ENCODE measurements at regions not wholly inside any gene's neighbourhood (a gene's known extent, or its start where the extent isn't known, plus 50 kb on each side); places are given as distances from the start of the nearest gene placed in this dataset.

GRCh38 chr14:100955201-100955600 is 51.7 kb upstream of the RTL1 start:
- no peaks in the 10 kb centered on the region for H3K9me3 ChIP-seq (ENCODE audit: insufficient read depth, low read depth, low read length)
- no peaks in the 10 kb centered on the region for H3K4me1 ChIP-seq (ENCODE audit: insufficient read depth, low read length)
- 0 out of 2 replicates have a peak, but pooled peaks cover 4% of the 10 kb centered on the region for H3K27me3 ChIP-seq (ENCODE audit: insufficient read depth, low read length)
- no peaks in the 10 kb centered on the region for H3K36me3 ChIP-seq (ENCODE audit: insufficient read depth, low read length)
- 68% methylated on average over 1 of the region's 2 CpGs for WGBS
- no peak overlapping the region for H3K27ac ChIP-seq (ENCODE audit: low read depth, low read length)
- H3K4me3 ChIP-seq (ENCODE audit: low read length) = no peak overlapping the region
- H3K9ac ChIP-seq (ENCODE audit: low read depth, low read length) = no peak overlapping the region

GRCh38 chr14:100962494-100962893 is 59.0 kb upstream of the RTL1 start:
- 0 out of 2 replicates have a peak, but pooled peaks cover 1% of the 10 kb centered on the region for H3K27me3 ChIP-seq (ENCODE audit: insufficient read depth, low read length)
- H3K9ac ChIP-seq (ENCODE audit: low read depth, low read length) = no peak overlapping the region
- no peak overlapping the region for H3K4me3 ChIP-seq (ENCODE audit: low read length)
- no peaks in the 10 kb centered on the region for H3K4me1 ChIP-seq (ENCODE audit: insufficient read depth, low read length)
- WGBS = 0% methylated on average over 1 of the region's 1 CpG
- H3K36me3 ChIP-seq (ENCODE audit: insufficient read depth, low read length) = no peaks in the 10 kb centered on the region
- 0 out of 2 replicates have a peak, but pooled peaks cover 2% of the 10 kb centered on the region for H3K9me3 ChIP-seq (ENCODE audit: insufficient read depth, low read depth, low read length)
- no peak overlapping the region for H3K27ac ChIP-seq (ENCODE audit: low read depth, low read length)

DNA sequence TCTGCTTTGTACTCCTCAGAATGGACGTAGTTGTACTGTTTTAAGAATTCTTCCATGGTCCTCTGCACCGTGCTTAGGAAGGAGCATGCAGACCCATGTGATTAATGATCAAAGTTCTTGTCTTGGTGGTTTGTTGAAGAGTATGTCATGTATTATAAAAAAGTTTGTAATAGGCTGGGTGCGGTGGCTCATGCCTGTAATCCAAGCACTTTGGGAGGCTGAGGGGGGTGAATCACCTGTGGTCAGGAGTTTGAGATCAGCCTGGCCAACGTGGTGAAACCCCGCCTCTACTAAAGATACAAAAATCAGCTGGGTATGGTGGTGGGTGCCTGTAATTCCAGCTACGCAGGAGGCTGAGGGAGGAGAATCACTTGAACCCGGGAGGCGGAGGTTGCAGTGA is 61.8 kb upstream of the RTL1 start:
- H3K27me3 ChIP-seq (ENCODE audit: insufficient read depth, low read length) = no peaks in the 10 kb centered on the region
- H3K27ac ChIP-seq (ENCODE audit: low read depth, low read length) = no peak overlapping the region
- H3K36me3 ChIP-seq (ENCODE audit: insufficient read depth, low read length) = no peaks in the 10 kb centered on the region
- 83% methylated on average over 8 of the region's 8 CpGs for WGBS
- no peak overlapping the region for H3K4me3 ChIP-seq (ENCODE audit: low read length)
- no peak overlapping the region for H3K9ac ChIP-seq (ENCODE audit: low read depth, low read length)
- 0 out of 2 replicates have a peak, but pooled peaks cover 2% of the 10 kb centered on the region for H3K9me3 ChIP-seq (ENCODE audit: insufficient read depth, low read depth, low read length)
- no peaks in the 10 kb centered on the region for H3K4me1 ChIP-seq (ENCODE audit: insufficient read depth, low read length)

- H3K9me3 ChIP-seq (ENCODE audit: insufficient read depth, low read depth, low read length) = 0 out of 2 replicates have a peak, but pooled peaks cover 2% of the 10 kb centered on the region
- 43% methylated on average over 1 of the region's 3 CpGs for WGBS
These were observed 63.7 kb upstream of the RTL1 start for GRCh38 chr14:100967178-100967577.

DNA sequence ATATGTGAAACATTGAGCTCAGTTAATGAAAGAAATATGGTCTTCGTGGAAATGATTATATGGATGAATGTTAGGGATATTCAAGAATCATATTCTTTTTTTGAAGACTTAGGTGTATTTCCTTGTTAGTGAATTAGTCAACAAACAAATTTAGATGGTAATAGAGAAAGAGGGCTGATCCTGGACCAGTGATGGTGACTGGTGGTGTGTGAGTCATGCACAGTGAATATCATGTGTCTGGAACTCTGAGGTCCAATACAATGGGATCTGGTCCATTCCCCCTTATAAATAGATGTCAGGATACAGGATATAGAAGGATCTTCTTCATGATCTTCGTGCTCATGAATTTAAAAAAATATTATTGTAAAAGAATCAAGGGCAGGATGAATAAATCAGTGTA is 64.4 kb upstream of the RTL1 start:
- 0 out of 2 replicates have a peak, but pooled peaks cover 2% of the 10 kb centered on the region for H3K9me3 ChIP-seq (ENCODE audit: insufficient read depth, low read depth, low read length)
- H3K27ac ChIP-seq (ENCODE audit: low read depth, low read length) = no peak overlapping the region
- no peak overlapping the region for H3K9ac ChIP-seq (ENCODE audit: low read depth, low read length)
- no peak overlapping the region for H3K4me3 ChIP-seq (ENCODE audit: low read length)
- 50% methylated on average over 2 of the region's 2 CpGs for WGBS
- H3K4me1 ChIP-seq (ENCODE audit: insufficient read depth, low read length) = no peaks in the 10 kb centered on the region
- no peaks in the 10 kb centered on the region for H3K27me3 ChIP-seq (ENCODE audit: insufficient read depth, low read length)
- no peaks in the 10 kb centered on the region for H3K36me3 ChIP-seq (ENCODE audit: insufficient read depth, low read length)

More at GRCh38 chr14:100967178-100967577, 63.7 kb upstream of the RTL1 start:
- H3K27me3 ChIP-seq (ENCODE audit: insufficient read depth, low read length) = no peaks in the 10 kb centered on the region
- no peaks in the 10 kb centered on the region for H3K4me1 ChIP-seq (ENCODE audit: insufficient read depth, low read length)
- H3K27ac ChIP-seq (ENCODE audit: low read depth, low read length) = no peak overlapping the region
- no peak overlapping the region for H3K4me3 ChIP-seq (ENCODE audit: low read length)
- no peaks in the 10 kb centered on the region for H3K36me3 ChIP-seq (ENCODE audit: insufficient read depth, low read length)
- no peak overlapping the region for H3K9ac ChIP-seq (ENCODE audit: low read depth, low read length)

GRCh38 chr14:100972118-100972897 is 68.8 kb upstream of the RTL1 start:
- Histone ChIP-seq H3K4me3 (ENCODE audit: low read length) (no peak overlapping the region), H3K4me1 (ENCODE audit: insufficient read depth, low read length) (no peaks in the 10 kb centered on the region), H3K9me3 (ENCODE audit: insufficient read depth, low read depth, low read length) (no peaks in the 10 kb centered on the region), H3K36me3 (ENCODE audit: insufficient read depth, low read length) (no peaks in the 10 kb centered on the region), H3K9ac (ENCODE audit: low read depth, low read length) (no peak overlapping the region), H3K27ac (ENCODE audit: low read depth, low read length) (no peak overlapping the region), H3K27me3 (ENCODE audit: insufficient read depth, low read length) (no peaks in the 10 kb centered on the region)
- 93% methylated on average over 6 of the region's 8 CpGs for WGBS

- H3K27ac ChIP-seq (ENCODE audit: low read depth, low read length) = no peak overlapping the region
- no peak overlapping the region for H3K4me3 ChIP-seq (ENCODE audit: low read length)
- H3K27me3 ChIP-seq (ENCODE audit: insufficient read depth, low read length) = no peaks in the 10 kb centered on the region
- no peaks in the 10 kb centered on the region for H3K4me1 ChIP-seq (ENCODE audit: insufficient read depth, low read length)
- 90% methylated on average over 1 of the region's 2 CpGs for WGBS
- H3K9ac ChIP-seq (ENCODE audit: low read depth, low read length) = no peak overlapping the region
- no peaks in the 10 kb centered on the region for H3K9me3 ChIP-seq (ENCODE audit: insufficient read depth, low read depth, low read length)
- no peaks in the 10 kb centered on the region for H3K36me3 ChIP-seq (ENCODE audit: insufficient read depth, low read length)
These were observed 72.1 kb upstream of the RTL1 start for GRCh38 chr14:100975671-100976070.

- no peak overlapping the region for H3K27ac ChIP-seq (ENCODE audit: low read depth, low read length)
- no peaks in the 10 kb centered on the region for H3K36me3 ChIP-seq (ENCODE audit: insufficient read depth, low read length)
- no peaks in the 10 kb centered on the region for H3K4me1 ChIP-seq (ENCODE audit: insufficient read depth, low read length)
- no peaks in the 10 kb centered on the region for H3K27me3 ChIP-seq (ENCODE audit: insufficient read depth, low read length)
- no peak overlapping the region for H3K9ac ChIP-seq (ENCODE audit: low read depth, low read length)
- WGBS = 75% methylated on average over 3 of the region's 3 CpGs
- no peak overlapping the region for H3K4me3 ChIP-seq (ENCODE audit: low read length)
- no peaks in the 10 kb centered on the region for H3K9me3 ChIP-seq (ENCODE audit: insufficient read depth, low read depth, low read length)
These were observed 75.6 kb upstream of the RTL1 start for GRCh38 chr14:100979079-100979478.

DNA sequence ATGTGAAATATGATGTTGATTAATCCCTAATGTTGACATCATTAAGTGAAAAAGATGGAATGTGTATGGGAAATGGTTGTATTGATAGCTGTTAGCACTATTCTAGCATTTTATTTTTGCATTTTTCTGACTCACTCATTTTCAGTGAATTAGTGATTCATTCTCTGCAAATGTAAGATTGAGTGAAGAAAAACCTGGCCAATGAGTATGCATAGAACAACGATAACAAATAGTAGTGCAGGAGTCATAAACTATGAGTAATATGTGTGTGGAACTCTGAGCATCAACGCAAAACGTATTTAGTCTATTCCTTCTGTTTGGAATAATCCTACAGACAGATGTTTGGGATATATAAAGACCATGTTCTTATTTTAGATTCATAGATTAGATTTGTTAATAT is 76.3 kb upstream of the RTL1 start:
- Histone ChIP-seq H3K27me3 (ENCODE audit: insufficient read depth, low read length) (no peaks in the 10 kb centered on the region), H3K4me3 (ENCODE audit: low read length) (no peak overlapping the region), H3K9ac (ENCODE audit: low read depth, low read length) (no peak overlapping the region), H3K4me1 (ENCODE audit: insufficient read depth, low read length) (no peaks in the 10 kb centered on the region), H3K27ac (ENCODE audit: low read depth, low read length) (no peak overlapping the region), H3K9me3 (ENCODE audit: insufficient read depth, low read depth, low read length) (no peaks in the 10 kb centered on the region), H3K36me3 (ENCODE audit: insufficient read depth, low read length) (no peaks in the 10 kb centered on the region)
- WGBS = 75% methylated on average over 3 of the region's 3 CpGs

- Histone ChIP-seq H3K9ac (ENCODE audit: low read depth, low read length) (no peak overlapping the region), H3K36me3 (ENCODE audit: insufficient read depth, low read length) (no peaks in the 10 kb centered on the region), H3K27me3 (ENCODE audit: insufficient read depth, low read length) (no peaks in the 10 kb centered on the region), H3K27ac (ENCODE audit: low read depth, low read length) (no peak overlapping the region), H3K4me1 (ENCODE audit: insufficient read depth, low read length) (no peaks in the 10 kb centered on the region), H3K9me3 (ENCODE audit: insufficient read depth, low read depth, low read length) (no peaks in the 10 kb centered on the region), H3K4me3 (ENCODE audit: low read length) (no peak overlapping the region)
- 96% methylated on average over 3 of the region's 3 CpGs for WGBS
These were observed 77.3 kb upstream of the RTL1 start for GRCh38 chr14:100980823-100981222.

GRCh38 chr14:100981809-100982208 is 78.3 kb upstream of the RTL1 start:
- H3K9ac ChIP-seq (ENCODE audit: low read depth, low read length) = no peak overlapping the region
- no peaks in the 10 kb centered on the region for H3K36me3 ChIP-seq (ENCODE audit: insufficient read depth, low read length)
- no peak overlapping the region for H3K4me3 ChIP-seq (ENCODE audit: low read length)
- H3K27ac ChIP-seq (ENCODE audit: low read depth, low read length) = no peak overlapping the region
- H3K4me1 ChIP-seq (ENCODE audit: insufficient read depth, low read length) = no peaks in the 10 kb centered on the region
- WGBS = 89% methylated on average over 1 of the region's 3 CpGs
- no peaks in the 10 kb centered on the region for H3K9me3 ChIP-seq (ENCODE audit: insufficient read depth, low read depth, low read length)
- H3K27me3 ChIP-seq (ENCODE audit: insufficient read depth, low read length) = no peaks in the 10 kb centered on the region
